Fibroblast of lung (primary cell): ENCODE measurements at regions not wholly inside any gene's neighbourhood (a gene's known extent, or its start where the extent isn't known, plus 50 kb on each side); places are given as distances from the start of the nearest gene placed in this dataset.

ENCODE experiments used
- DNase-seq, 2 donors: peaks; one replicate each; pipeline versions ENCODE4 v3.0.0 to v3.0.0-alpha.2; 2010; ENCODE audit warnings: low read depth in 2 of 2
- H2AFZ ChIP-seq: 2 replicates; pipeline ENCODE4 v1.5.1; 2012; ENCODE audit warnings: low read length, control low read depth, inconsistent platforms
- H3K27ac ChIP-seq: 2 replicates; pipeline ENCODE4 v1.5.1; 2011; ENCODE audit warnings: low read length, control low read depth; ENCODE audit not compliant: insufficient read depth
- H3K27me3 ChIP-seq: 2 replicates; pipeline ENCODE4 v1.5.1; 2011; ENCODE audit warnings: mild to moderate bottlenecking, low read length; ENCODE audit not compliant: control insufficient read depth, insufficient read depth
- H3K36me3 ChIP-seq: 2 replicates; pipeline ENCODE4 v1.5.1; 2011; ENCODE audit warnings: low read length; ENCODE audit not compliant: control insufficient read depth, insufficient read depth
- H3K4me1 ChIP-seq: 2 replicates; pipeline ENCODE4 v1.5.1; 2011; ENCODE audit warnings: low read length; ENCODE audit not compliant: control insufficient read depth, insufficient read depth; ENCODE audit errors: extremely low read depth
- H3K4me2 ChIP-seq: 2 replicates; pipeline ENCODE4 v1.5.1; 2011; ENCODE audit warnings: low read length, control low read depth; ENCODE audit not compliant: insufficient read depth; ENCODE audit errors: extremely low read depth
- H3K4me3 ChIP-seq, 4 experiments: fragments of 200-600 bp in 1 of 4; sonication (generic) in 1 of 4; replicated peaks in 1 of 4; 2 replicates each; pipeline ENCODE4 v1.5.1; 2011 to 2016; ENCODE audit warnings: low read length in 4 of 4, low read depth in 3 of 4, mild to moderate bottlenecking in 3 of 4, control low read depth in 2 of 4, inconsistent platforms in 1 of 4, mixed read lengths in 1 of 4; ENCODE audit not compliant: insufficient read depth in 1 of 4; ENCODE audit errors: control extremely low read depth in 1 of 4
- H3K79me2 ChIP-seq: 2 replicates; pipeline ENCODE4 v1.5.1; 2012; ENCODE audit warnings: mild to moderate bottlenecking, low read length, inconsistent platforms; ENCODE audit not compliant: control insufficient read depth, insufficient read depth
- H3K9ac ChIP-seq: 2 replicates; pipeline ENCODE4 v1.5.1; 2011; ENCODE audit warnings: mild to moderate bottlenecking, low read length, control low read depth; ENCODE audit not compliant: insufficient read depth
- H3K9me3 ChIP-seq: 2 replicates; pipeline ENCODE4 v1.5.1; 2012; ENCODE audit warnings: low read depth, low read length; ENCODE audit not compliant: control insufficient read depth, insufficient read depth
- H4K20me1 ChIP-seq: 2 replicates; pipeline ENCODE4 v1.5.1; 2011; ENCODE audit warnings: low read length; ENCODE audit not compliant: control insufficient read depth, insufficient read depth; ENCODE audit errors: extremely low read depth
- CTCF ChIP-seq, 2 donors: IDR thresholded peaks in 1 of 2; conservative IDR thresholded peaks in 1 of 2; 1 replicate in 1 of 2; 2 replicates in 1 of 2; pipeline ENCODE4 v1.5.1; 2011 to 2012; ENCODE audit warnings: low read length in 2 of 2, control low read depth in 1 of 2, inconsistent platforms in 1 of 2, low read depth in 1 of 2, mild to moderate bottlenecking in 1 of 2
- EZH2 ChIP-seq: IDR thresholded peaks from 2 replicates; pipeline ENCODE4 v1.5.1; 2012; ENCODE audit warnings: low read length, control low read depth, mild to moderate bottlenecking; ENCODE audit errors: missing control alignments

GRCh38 chr5:128798871-128799270, 166.4 kb upstream of the SLC27A6 start:
- Histone ChIP-seq H3K4me1 (no peaks in the 10 kb centered on the region), H3K4me3 (no peak overlapping the region), H4K20me1 (no peaks in the 10 kb centered on the region), H3K36me3 (no peaks in the 10 kb centered on the region), H3K4me2 (no peak overlapping the region), H3K27ac (no peak overlapping the region), H3K27me3 (no peaks in the 10 kb centered on the region), H3K9ac (no peak overlapping the region), H2AFZ (no peak overlapping the region), H3K79me2 (no peaks in the 10 kb centered on the region), H3K9me3 (no peaks in the 10 kb centered on the region)
- TF ChIP-seq CTCF (conservative IDR thresholded peaks at IDR 0.05 in 1 of 2, IDR thresholded peaks at IDR 0.05 in 1 of 2; ENCODE audit: low read depth in 1 of 2, low read length in 2 of 2) (no peak), EZH2 (no peak)
- no peak for DNase-seq

- no peak overlapping the region for H3K4me3 ChIP-seq
- DNase-seq, result no peak
- H4K20me1 ChIP-seq, result no peaks in the 10 kb centered on the region
- TF ChIP-seq CTCF (conservative IDR thresholded peaks at IDR 0.05 in 1 of 2, IDR thresholded peaks at IDR 0.05 in 1 of 2; ENCODE audit: low read depth in 1 of 2, low read length in 2 of 2) (no peak), EZH2 (no peak)
- no peaks in the 10 kb centered on the region for H3K79me2 ChIP-seq
- H3K9me3 ChIP-seq, result no peaks in the 10 kb centered on the region
- no peaks in the 10 kb centered on the region for H3K36me3 ChIP-seq
- H2AFZ ChIP-seq, result no peak overlapping the region
- no peak overlapping the region for H3K4me2 ChIP-seq
- no peaks in the 10 kb centered on the region for H3K27me3 ChIP-seq
- H3K27ac ChIP-seq, result no peak overlapping the region
- no peak overlapping the region for H3K9ac ChIP-seq
- H3K4me1 ChIP-seq, result no peaks in the 10 kb centered on the region
These were observed 165.3 kb upstream of the SLC27A6 start for GRCh38 chr5:128799945-128800344.

GRCh38 chr5:128800377-128800776, 164.9 kb upstream of the SLC27A6 start:
- no peak overlapping the region for H3K4me3 ChIP-seq

More at GRCh38 chr5:128800377-128800776, 164.9 kb upstream of the SLC27A6 start:
- Histone ChIP-seq H3K27me3 (no peaks in the 10 kb centered on the region), H3K4me1 (no peaks in the 10 kb centered on the region), H3K4me2 (no peak overlapping the region), H3K79me2 (no peaks in the 10 kb centered on the region), H3K9me3 (no peaks in the 10 kb centered on the region), H2AFZ (no peak overlapping the region), H4K20me1 (no peaks in the 10 kb centered on the region), H3K36me3 (no peaks in the 10 kb centered on the region), H3K27ac (no peak overlapping the region), H3K9ac (no peak overlapping the region)
- DNase-seq, result no peak
- no peak for TF ChIP-seq EZH2
- TF ChIP-seq CTCF (conservative IDR thresholded peaks at IDR 0.05 in 1 of 2, IDR thresholded peaks at IDR 0.05 in 1 of 2; ENCODE audit: low read depth in 1 of 2, low read length in 2 of 2), result no peak
